ENCODE measurements at regions not wholly inside any gene's neighbourhood (a gene's known extent, or its start where the extent isn't known, plus 50 kb on each side); places are given as distances from the start of the nearest gene placed in this dataset.

DNA sequence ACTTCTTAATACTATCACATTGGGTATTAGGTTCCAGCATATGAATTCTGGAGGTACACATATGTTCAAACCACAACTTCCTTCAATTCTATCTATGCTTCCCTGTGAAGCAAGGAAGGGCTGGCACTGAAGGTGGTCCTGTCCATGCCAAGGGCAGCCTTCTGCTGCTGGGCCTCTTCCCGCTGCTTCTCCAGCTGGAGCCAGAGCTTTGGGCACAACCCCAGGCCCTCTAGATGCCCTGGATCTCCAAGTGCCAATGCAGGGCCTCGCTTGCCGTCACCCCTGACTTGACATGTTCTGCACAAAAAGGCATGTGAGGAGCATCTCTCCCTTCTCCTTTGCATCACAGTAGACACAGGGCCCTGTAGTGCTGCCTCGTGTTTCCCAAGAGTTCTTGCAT is 62.6 kb downstream of the STYXL2 start:
- TF ChIP-seq, protein P1, sequence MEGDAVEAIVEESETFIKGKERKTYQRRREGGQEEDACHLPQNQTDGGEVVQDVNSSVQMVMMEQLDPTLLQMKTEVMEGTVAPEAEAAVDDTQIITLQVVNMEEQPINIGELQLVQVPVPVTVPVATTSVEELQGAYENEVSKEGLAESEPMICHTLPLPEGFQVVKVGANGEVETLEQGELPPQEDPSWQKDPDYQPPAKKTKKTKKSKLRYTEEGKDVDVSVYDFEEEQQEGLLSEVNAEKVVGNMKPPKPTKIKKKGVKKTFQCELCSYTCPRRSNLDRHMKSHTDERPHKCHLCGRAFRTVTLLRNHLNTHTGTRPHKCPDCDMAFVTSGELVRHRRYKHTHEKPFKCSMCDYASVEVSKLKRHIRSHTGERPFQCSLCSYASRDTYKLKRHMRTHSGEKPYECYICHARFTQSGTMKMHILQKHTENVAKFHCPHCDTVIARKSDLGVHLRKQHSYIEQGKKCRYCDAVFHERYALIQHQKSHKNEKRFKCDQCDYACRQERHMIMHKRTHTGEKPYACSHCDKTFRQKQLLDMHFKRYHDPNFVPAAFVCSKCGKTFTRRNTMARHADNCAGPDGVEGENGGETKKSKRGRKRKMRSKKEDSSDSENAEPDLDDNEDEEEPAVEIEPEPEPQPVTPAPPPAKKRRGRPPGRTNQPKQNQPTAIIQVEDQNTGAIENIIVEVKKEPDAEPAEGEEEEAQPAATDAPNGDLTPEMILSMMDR (IDR thresholded peaks at IDR 0.05; ENCODE audit: low read depth, low read length): no peak
- TF ChIP-seq EZH2phosphoT487 (IDR thresholded peaks at IDR 0.05; ENCODE audit: low read depth): no peak

Measured in OCI-LY3 (cell line).